ENCODE measurements at regions not wholly inside any gene's neighbourhood (a gene's known extent, or its start where the extent isn't known, plus 50 kb on each side); places are given as distances from the start of the nearest gene placed in this dataset.

DNA sequence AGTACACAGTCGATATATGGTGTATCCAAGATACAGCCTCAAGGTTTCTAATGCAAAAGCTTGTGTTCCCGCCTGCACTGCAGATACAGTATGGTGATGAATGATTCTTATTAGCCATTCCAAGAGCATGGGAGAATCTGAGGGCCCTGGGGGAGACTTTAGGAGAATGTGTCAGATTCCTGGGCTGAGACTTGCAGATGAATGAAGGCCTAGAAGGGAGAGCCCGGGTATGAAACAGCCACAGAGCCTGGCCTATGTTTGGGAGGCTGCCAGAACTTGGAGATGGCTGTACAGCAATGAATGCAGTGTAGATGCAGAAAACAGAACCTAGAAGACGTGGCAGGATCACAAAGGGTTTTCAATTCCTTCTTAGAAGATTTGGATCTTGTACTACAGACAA is 510.7 kb downstream of the HAPSTR1 start:
- Histone ChIP-seq H3K27ac (ENCODE audit: low read length) (no peak overlapping the region), H3K27me3 (ENCODE audit: control insufficient read depth, insufficient read depth, low read length) (no peaks in the 10 kb centered on the region), H3K36me3 (ENCODE audit: control insufficient read depth, insufficient read depth, low read length) (no peaks in the 10 kb centered on the region), H3K9me3 (ENCODE audit: control insufficient read depth, insufficient read depth, low read depth, low read length) (no peaks in the 10 kb centered on the region), H3K4me1 (ENCODE audit: control insufficient read depth, insufficient read depth, low read length) (no peaks in the 10 kb centered on the region), H3K4me3 (ENCODE audit: low read depth in 2 of 2, low read length in 2 of 2) (no peak overlapping the region)
- intact Hi-C loops (cut with micrococcal nuclease; ENCODE audit: unreplicated experiment): no loop called here
- ChIA-PET CTCF (no interaction called here), POLR2A (no interaction called here)
- ATAC-seq: no peak
- in situ Hi-C loops (cut with HindIII; ENCODE audit: low pct_unique_long_range_greater_than_20kb, low sequenced_read_pairs): no loop called here
- no peak for DNase-seq (ENCODE audit: low read depth, low spot score)
- TF ChIP-seq SIN3A (IDR thresholded peaks at IDR 0.05; ENCODE audit: borderline replicate concordance, insufficient read depth, low read depth, low read length) (no peak), TCF7L2 (IDR thresholded peaks at IDR 0.05; ENCODE audit: low read depth, low read length) (no peak), POLR2AphosphoS5 (IDR thresholded peaks at IDR 0.05; ENCODE audit: low read depth, low read length) (no peak)
- TF ChIP-seq, protein P1, sequence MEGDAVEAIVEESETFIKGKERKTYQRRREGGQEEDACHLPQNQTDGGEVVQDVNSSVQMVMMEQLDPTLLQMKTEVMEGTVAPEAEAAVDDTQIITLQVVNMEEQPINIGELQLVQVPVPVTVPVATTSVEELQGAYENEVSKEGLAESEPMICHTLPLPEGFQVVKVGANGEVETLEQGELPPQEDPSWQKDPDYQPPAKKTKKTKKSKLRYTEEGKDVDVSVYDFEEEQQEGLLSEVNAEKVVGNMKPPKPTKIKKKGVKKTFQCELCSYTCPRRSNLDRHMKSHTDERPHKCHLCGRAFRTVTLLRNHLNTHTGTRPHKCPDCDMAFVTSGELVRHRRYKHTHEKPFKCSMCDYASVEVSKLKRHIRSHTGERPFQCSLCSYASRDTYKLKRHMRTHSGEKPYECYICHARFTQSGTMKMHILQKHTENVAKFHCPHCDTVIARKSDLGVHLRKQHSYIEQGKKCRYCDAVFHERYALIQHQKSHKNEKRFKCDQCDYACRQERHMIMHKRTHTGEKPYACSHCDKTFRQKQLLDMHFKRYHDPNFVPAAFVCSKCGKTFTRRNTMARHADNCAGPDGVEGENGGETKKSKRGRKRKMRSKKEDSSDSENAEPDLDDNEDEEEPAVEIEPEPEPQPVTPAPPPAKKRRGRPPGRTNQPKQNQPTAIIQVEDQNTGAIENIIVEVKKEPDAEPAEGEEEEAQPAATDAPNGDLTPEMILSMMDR (IDR thresholded peaks at IDR 0.05): no peak
- TF ChIP-seq, protein P2, sequence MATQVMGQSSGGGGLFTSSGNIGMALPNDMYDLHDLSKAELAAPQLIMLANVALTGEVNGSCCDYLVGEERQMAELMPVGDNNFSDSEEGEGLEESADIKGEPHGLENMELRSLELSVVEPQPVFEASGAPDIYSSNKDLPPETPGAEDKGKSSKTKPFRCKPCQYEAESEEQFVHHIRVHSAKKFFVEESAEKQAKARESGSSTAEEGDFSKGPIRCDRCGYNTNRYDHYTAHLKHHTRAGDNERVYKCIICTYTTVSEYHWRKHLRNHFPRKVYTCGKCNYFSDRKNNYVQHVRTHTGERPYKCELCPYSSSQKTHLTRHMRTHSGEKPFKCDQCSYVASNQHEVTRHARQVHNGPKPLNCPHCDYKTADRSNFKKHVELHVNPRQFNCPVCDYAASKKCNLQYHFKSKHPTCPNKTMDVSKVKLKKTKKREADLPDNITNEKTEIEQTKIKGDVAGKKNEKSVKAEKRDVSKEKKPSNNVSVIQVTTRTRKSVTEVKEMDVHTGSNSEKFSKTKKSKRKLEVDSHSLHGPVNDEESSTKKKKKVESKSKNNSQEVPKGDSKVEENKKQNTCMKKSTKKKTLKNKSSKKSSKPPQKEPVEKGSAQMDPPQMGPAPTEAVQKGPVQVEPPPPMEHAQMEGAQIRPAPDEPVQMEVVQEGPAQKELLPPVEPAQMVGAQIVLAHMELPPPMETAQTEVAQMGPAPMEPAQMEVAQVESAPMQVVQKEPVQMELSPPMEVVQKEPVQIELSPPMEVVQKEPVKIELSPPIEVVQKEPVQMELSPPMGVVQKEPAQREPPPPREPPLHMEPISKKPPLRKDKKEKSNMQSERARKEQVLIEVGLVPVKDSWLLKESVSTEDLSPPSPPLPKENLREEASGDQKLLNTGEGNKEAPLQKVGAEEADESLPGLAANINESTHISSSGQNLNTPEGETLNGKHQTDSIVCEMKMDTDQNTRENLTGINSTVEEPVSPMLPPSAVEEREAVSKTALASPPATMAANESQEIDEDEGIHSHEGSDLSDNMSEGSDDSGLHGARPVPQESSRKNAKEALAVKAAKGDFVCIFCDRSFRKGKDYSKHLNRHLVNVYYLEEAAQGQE (IDR thresholded peaks at IDR 0.05; ENCODE audit: insufficient read depth in 1 of 2, low read depth in 2 of 2, low read length in 1 of 2): no peak
- BruUV-seq (replicated peaks): no TSS peak

DNA sequence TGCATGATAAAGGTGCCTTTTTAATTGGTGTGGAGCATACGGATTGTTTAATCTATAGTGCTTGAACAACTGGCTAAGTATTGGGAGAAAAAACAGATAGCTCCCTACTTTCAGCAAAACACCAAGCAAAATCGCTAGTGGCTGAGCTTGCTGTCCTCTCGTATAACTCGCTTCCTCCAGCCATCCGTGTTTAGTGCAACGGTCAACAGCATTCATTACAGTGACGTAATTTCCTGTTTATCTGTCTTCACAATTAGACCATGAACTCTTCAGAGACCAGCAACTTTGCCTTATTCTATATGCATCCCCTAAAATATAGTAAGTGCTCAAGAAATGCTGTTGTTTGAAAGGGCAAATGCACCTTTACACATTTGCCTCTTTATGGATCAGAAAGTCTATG is 511.9 kb downstream of the HAPSTR1 start:
- in situ Hi-C loops (cut with HindIII; ENCODE audit: low pct_unique_long_range_greater_than_20kb, low sequenced_read_pairs): no loop called here
- intact Hi-C loops (cut with micrococcal nuclease; ENCODE audit: unreplicated experiment): no loop called here
- ATAC-seq (no peak), DNase-seq (ENCODE audit: low read depth, low spot score) (no peak)
- Histone ChIP-seq H3K4me1 (ENCODE audit: control insufficient read depth, insufficient read depth, low read length) (no peaks in the 10 kb centered on the region), H3K27me3 (ENCODE audit: control insufficient read depth, insufficient read depth, low read length) (no peaks in the 10 kb centered on the region), H3K4me3 (ENCODE audit: low read depth in 2 of 2, low read length in 2 of 2) (no peak overlapping the region), H3K36me3 (ENCODE audit: control insufficient read depth, insufficient read depth, low read length) (no peaks in the 10 kb centered on the region), H3K9me3 (ENCODE audit: control insufficient read depth, insufficient read depth, low read depth, low read length) (no peaks in the 10 kb centered on the region), H3K27ac (ENCODE audit: low read length) (no peak overlapping the region)
- ChIA-PET CTCF (no interaction called here), POLR2A (no interaction called here)
- BruUV-seq (replicated peaks): no TSS peak
- TF ChIP-seq POLR2AphosphoS5 (IDR thresholded peaks at IDR 0.05; ENCODE audit: low read depth, low read length) (no peak), TCF7L2 (IDR thresholded peaks at IDR 0.05; ENCODE audit: low read depth, low read length) (no peak), SIN3A (IDR thresholded peaks at IDR 0.05; ENCODE audit: borderline replicate concordance, insufficient read depth, low read depth, low read length) (no peak)
- TF ChIP-seq, protein P1 (IDR thresholded peaks at IDR 0.05): no peak
- TF ChIP-seq, protein P2 (IDR thresholded peaks at IDR 0.05; ENCODE audit: insufficient read depth in 1 of 2, low read depth in 2 of 2, low read length in 1 of 2): no peak
